GM18873 (cell line): ENCODE measurements at regions not wholly inside any gene's neighbourhood (a gene's known extent, or its start where the extent isn't known, plus 50 kb on each side); places are given as distances from the start of the nearest gene placed in this dataset.

Experiments used
- ATAC-seq: cut with Tn5 transposase; IDR thresholded peaks from one replicate; pipeline ENCODE4 v1.9.1; 2021; ENCODE audit warnings: mild to moderate bottlenecking, moderate library complexity, moderate number of reproducible peaks; ENCODE audit not compliant: unreplicated experiment, low FRiP score

DNA sequence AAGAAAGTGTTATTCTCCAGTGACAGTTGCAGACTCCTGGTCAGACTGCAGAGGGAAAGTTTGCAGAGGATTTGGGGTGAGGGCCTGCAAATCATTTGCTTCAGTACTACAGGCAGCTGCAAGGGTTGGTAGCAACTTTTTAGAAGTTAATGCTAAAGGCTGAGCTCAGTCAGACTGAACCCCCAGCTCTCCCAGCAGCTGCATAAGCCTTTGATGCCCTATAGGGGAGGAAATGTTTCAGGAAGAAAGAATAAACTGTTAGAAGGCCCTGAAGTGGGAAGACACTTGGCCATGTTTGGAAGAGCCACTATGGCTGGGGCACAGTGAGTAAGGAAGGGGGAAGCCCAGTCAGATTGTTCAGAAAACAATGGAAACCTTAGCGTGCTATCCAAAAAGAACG, 383.6 kb downstream of the TTLL7 start:
- ATAC-seq, result no peak

DNA sequence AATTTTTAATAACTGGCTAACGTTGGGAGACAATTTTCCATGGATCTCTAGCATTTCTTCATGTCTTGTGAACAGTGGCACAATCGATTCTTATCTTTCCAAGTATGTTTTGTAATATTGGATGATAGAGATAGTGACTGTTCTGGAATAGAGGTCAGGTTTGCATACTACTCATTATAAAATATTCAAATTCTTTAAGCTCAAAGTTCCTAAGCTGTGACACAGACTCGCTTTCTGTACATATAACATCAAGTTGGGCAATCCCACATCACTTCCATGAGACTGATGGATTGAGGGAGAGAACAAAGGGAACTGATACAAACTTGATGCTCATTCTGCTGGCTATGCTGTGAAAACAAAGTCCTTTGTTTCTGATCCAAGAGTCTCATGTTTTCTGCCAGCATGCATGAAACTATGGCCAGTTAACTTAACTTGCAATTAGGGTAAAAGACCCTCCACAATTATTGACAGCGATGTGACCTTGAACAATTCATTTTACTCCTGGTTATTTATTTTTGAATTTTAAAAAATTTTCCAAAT, 392.4 kb downstream of the TTLL7 start:
- no peak for ATAC-seq

DNA sequence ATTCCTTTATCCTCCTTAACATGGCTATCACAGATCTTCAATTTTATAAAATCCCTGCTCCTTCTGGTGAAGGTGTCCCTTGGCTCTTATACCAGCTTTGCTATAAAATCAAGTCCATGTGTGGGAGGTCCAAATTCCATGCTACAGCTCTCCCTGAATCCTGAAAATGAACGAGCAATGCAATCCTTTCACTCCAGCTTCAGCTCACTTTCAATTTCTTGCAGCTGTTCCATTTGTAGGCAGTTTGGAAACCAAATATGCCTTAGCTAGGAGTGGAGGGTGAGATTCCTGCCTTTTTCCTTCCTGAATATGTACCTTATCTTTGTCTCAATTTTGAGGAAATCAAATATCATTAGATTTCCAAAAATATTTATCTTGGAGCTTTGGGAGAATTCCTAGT, 402.6 kb downstream of the TTLL7 start:
- ATAC-seq, result no peak

DNA sequence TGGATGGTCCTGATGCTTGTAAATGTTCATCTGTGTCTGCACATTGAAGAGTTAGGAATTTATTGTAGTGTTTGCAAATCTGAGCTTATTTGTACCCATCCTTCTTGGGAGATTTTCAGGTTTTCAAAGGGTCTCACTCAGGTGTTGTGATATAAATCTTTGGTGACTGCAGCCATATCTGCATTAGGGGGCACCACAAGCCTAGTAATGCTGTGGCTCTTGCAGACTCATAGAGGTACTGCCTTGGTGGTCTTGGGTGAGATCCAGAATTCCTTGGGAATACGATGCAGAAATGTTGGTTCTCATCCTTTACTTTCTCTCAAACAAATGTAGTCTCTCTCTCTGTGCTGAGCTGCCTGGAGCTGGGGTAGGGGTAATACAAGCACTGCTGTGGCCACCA, 405.9 kb downstream of the TTLL7 start:
- no peak for ATAC-seq

DNA sequence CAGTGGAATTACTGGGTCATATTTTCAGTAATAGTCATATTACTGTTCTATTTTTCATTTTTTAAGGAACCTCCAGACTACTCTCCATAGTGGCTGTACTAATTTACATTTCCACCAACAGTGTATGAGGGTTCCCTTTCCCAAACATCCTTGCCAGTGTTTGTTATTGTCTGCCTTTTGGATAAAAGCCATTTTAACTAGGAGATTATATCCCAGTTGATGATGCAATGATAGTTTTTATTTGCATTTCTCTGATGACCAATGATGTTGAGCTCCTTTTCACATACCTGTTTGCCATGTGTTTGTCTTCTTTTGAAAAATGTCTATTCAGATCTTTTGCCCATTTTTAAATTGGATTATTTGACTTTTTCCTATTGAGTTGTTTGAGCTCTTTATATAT, 410.8 kb downstream of the TTLL7 start:
- ATAC-seq, result no peak

DNA sequence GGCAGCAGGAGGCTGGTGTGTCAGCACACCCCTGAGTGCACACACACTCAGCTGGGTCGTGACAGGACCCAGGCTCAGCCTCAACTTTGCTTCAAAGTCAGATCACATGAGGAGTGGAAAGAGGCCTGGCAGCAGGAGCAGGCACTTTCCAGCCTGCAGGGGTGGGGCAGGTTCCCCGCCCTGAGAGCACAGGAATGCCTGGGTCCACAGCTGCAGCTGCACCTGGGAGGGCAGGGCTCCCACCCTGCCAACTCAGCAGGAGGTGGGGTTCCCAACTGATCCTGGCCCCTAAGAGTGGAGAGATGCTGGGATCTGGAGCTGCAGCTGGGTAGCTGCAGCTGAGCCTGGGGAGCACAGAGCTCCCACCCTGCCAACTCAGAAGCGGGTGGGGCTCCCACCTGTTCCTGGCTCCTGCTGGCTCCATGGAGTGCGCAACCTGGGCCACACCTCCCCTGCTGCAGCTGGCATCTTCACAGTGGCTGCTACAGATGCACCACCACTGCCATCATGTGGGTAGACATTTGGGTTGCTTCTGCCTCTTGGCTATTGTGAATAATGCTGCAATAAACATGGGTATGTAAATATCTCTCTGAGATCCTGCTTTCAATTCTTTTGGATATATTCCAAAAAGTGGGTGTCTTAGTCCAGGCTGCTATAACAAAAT, 415.4 kb downstream of the TTLL7 start:
- no peak for ATAC-seq

DNA sequence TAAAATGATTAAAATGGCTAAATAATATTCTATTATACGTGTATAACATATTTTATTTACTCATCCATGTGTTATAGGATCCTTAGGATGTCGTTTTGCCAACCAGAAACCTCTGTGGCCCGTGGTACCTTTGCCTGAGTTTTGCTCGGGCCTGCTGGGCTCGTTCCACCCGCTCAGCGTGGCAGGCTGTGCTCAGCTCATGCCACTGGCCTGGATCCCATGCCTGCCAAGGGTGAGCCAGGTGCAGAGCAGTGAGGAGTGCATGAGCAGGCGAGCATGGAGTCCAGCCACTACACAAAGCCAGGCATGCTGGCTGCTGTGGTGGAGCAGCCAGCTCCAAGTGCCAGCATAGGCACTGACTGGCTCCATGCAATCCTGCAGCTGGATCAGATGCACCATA, 417.2 kb downstream of the TTLL7 start:
- no peak for ATAC-seq

DNA sequence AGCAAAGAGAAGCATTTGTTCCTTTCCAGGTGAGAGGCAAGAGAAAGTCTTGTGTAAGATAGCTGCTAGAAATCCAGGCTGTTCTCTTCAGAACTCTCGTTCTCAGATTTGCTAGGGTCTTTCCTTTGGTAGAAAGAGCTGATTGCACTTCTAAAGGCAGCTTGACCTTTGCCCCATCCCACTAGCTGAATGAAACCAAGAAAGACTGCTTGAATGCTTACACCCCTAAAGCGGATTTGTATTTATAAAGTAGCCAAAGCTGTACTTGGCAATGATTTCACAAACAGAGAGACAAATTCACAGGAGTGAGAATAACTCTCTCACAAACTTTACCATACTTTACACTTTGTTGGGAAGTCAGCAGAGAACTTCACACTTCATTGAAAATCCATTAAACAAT, 424.1 kb downstream of the TTLL7 start:
- no peak for ATAC-seq

DNA sequence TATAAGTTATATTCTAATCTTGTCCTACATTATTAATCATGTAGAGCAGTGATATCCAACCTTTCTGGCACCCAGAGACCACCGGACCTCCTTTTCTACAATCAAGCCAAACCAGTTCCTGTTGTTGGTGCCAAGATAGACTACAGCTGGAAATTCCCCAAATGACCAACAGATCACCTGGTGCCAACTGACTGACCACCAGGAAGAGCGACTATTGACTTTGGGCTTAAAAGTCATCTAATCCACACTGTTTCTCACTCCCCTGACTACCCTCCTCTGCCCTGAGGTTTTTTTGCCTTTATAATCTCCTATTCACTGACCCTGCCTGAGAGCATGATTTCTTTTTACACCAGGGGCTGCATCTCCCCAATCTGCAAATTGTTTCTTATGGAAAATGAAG, 425.2 kb downstream of the TTLL7 start:
- ATAC-seq, result no peak

DNA sequence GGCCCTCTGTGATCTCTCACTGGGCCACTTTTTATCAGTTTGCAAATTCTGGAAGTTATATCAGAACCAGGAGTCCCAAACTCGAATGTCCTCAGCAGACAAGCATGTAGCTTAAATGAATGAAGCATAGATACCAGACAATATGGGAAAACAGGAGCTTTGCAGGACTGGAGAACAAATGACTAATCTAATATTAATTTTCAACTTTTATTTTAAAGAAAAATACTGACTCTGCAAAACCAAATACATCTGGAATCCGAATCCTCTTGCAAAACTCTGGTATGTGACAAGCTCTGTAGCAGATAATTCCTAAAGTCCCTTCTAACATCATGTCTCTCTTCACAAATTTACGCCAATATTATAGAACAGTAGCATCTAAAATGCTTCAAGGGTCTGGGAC, 427.4 kb downstream of the TTLL7 start:
- no peak for ATAC-seq

DNA sequence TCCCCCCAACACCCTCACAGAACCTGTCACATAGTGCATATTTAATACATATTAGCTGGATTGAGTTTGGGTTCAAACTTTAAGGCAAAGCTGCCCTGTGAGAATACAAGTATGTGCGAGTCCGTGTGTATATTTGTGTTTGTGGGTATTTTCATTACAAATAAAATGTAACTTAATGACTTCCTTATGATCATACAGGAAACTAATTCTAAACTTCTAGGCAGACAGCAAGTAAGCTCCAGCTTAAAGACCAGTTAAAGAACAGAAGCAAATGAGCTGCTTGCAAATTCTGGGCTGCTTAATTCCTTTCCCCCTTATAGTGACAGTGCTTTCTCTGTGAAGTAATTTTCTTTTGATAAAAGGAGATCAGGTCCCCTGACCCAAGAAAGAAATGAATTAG, 437.6 kb downstream of the TTLL7 start:
- no peak for ATAC-seq

DNA sequence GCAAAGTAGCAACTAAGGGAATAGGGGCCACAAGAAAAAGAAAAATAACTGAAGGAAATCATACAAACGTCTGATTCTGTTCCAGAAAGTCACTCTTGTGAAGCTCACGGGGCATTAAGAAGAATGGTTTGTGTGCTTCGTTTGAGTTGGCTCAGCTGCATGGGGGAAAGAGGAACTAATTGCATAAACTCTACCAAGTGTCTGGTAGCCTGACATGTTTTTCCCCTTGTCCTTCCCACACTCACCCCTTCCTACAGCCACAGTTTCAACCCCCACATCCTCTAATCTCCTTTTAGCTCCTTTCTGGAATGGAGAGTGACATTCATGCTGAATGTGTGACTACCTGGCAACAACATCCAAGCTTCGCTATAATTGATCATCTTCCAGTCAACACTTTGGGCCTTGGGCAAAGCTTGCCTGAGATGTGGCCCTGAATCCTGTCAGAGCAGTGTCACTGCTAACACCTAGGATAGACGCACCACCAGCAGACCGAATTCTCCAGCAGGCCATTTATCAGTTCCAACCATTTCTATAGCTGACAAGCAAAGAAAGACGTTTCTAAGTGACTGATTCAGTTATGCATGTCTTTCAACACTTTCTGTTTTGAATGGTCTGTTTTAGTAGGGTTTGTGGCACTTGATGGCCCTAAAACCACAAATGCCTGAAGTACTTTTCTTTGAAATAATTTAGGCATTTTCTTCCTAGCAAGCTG, 439.6 kb downstream of the TTLL7 start:
- ATAC-seq, result no peak

DNA sequence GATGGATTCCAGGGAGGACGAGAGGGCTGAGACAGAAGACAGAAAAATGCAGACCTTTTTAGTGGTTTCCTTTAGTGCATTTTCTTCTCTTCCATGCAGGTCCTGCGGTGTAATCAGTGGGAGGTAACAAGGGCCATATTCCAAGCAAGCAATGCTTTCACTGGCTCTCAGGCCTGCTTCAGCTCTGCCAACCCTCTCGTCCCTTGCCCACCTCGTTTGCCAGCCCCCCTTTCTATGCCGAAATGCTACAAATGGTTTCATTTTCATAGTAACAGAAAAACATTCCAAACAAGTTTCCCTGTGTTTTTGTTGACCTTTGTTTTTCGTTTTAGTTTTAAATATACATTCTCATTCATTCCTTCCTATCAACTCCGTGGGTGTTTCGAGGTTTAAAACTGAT, 443.1 kb downstream of the TTLL7 start:
- no peak for ATAC-seq

DNA sequence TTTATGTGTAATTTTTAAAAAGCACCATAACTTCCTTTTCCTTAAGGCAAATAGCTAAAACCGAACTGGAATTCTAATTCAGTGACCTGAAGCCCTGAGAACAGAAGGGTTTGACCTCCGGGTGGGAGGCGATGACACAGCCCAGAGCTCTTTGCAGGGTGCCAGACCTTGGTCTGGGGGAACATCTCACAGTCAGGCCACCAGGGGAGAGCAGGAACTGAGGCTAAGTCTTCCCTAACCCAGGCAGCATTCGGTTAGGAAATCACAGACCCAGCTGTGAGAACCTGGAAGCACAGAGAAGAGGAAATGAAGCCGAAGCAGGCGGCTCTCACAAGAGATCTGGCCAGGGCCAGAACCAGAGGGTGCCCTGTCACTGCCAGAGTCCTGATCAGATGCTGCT, 444.8 kb downstream of the TTLL7 start:
- no peak for ATAC-seq

DNA sequence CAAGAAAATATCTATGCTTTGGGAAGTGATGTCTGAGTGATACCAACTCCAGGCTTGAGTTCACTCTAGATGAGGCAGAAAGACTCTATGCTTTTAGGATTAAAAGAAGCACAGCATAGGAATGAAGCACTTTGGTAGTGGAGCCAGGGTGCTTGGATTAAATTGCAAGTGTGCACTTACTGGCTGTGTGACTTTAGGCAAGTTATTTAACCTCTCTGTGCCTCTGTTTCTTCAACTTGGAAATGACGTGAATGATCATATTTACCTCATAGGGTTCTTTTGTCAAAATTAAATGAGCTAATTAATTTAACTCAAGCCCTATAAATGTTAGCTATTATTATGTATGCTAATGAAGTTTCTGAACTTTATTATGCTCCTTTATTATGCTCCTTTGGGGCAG, 446.1 kb downstream of the TTLL7 start:
- ATAC-seq, result no peak

DNA sequence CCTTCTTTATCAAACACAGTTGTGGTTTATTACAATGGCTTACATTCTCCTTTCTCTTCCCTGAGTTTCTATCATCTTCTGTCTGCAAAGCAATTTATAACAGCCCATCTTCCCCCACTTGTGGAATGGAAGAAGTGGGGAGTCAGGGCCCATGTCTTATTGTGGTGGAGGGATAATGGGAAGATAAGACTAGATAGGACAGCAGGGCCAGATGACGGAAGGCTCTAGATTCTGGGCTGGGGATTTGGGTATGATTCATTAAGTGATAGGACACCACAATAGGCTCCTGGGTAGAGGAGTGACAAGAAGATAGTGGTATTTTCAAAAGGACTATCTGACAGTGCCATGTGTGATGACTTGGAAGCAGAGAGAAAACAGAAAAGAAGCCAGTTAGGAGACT, 450.6 kb downstream of the TTLL7 start:
- ATAC-seq, result no peak

DNA sequence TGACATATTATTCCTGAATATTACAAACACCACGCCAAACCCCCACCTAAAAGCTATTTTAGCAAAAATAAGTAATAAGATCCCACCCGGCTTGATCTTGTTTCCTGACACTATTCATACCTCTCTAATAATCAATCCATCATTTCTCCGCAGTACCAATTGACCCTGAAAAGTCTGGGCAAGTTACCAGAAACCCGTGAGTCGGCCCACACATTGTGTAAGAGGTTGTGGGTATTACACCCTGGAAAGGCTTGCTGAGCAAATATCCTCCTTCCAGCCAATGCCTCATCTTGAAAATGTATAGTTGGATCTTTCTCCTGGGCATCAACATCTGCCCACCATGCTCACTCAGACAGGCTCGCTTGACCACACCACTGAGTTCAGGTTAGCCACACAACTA, 451.0 kb downstream of the TTLL7 start:
- no peak for ATAC-seq

DNA sequence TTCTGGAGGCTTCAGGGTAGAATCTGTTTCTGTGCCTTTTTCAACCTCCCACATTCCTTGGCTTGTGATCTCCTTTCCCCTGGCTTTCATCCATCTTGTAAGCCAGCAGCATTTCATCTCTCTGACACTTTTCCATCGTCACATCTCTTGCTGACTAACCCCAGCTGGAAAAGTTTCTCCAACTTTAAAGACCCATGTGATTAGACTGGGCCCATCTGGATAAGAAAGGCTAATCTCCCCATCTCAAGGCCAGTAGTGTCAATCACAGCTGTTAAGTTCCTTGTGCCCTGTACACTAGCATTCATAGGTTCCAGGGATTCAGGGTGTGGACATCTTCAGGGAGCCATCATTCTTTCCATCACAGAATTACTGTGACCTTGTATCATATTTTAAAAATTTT, 452.1 kb downstream of the TTLL7 start:
- no peak for ATAC-seq

DNA sequence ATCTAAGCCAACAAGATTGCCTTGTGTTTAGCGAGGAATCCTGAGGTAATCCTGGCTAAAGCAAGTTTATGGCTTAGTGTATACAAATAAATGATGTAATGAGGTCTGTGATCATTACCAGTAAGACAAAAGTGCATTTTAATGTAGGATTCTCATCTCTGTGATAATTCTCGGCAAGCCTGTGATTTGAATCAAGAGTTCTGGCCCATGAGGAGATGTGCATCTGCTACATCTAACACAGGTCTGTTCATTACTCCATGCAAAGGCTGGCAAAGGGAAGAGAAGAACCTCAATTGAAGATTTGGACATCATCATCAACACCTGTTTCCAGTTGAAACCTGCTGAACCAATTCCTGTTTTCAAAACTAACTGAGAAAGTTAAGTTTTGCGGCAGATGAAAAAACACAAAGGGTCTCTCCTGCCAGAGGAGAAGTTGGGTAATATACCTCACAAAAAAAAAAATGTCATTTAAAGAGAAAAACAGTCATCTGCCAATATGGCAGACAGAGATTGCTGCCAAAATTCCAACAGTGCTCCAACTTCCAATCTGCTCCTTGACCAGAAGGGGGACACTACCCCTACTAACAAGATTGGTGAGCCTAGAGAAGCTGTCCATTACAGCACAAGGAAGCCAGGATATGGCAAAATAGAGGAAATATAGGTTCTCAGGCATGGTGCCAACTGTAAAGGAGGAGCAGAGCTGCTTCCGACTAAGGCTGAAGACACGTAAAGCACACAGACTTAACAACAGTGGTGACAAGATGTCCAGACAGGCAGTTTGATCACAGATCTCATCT, 453.7 kb downstream of the TTLL7 start:
- ATAC-seq, result no peak

DNA sequence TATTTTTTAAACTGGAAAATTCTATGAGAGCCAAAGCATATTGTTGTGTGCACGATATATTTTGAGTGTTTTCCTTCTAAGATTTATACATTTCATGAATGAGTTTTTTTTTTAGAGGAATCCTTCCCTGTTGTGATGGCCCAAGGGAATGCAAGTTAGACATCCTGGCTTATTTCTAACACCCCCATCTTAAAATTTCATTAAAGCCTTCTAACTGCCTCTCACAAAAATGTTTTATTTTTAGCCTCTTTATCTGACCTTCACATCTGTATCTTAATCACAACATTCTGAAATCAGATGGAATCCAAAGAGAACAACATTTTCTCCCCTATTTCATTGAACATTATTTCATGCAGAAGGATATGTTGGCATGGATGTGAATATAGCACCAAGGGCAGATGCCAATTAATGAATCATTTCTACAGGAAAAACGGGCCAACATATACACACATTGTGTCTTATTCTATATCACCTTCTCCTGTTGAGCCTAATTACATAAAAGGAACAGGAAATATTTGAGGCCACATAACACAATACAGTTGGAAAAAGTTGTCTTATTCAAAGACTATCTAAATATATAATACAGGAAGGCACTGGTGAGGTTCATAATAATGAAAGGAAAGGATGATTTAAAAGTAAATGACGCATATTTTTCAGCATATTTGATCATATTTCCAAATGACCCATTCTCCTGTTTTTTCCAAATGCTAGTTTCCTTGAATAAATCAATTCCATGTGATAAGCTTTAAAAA, 455.5 kb downstream of the TTLL7 start:
- ATAC-seq, result no peak
